ENCODE measurements at regions not wholly inside any gene's neighbourhood (a gene's known extent, or its start where the extent isn't known, plus 50 kb on each side); places are given as distances from the start of the nearest gene placed in this dataset.

DNA sequence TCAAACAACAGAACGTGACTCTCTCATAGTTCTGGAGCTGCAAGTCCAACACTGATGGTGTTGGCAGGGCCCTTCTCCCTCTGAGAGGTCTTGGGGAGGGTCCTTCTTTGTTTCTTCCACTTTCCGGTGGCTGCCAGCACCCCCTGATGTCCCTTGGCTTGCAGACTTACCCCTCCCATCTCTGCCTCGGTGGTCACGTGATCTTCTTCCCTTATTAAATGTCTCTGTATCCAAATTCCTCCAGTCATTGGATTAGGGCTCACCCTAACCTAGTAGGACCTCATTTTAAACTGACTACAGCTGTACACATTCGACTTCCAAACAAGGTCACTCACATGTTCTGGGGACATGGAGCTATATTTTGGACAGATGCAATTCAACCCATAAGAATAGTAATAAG, 780.6 kb upstream of the SALL3 start:
- H3K36me3 ChIP-seq (replicated peaks in 1 of 2; ENCODE audit: control insufficient read depth in 1 of 2, insufficient read depth in 2 of 2, low read length in 2 of 2): no peaks in the 10 kb centered on the region
- H3K4me2 ChIP-seq (ENCODE audit: low read depth, low read length): no peak overlapping the region
- H4K20me1 ChIP-seq (ENCODE audit: insufficient read depth, low read length): no peaks in the 10 kb centered on the region
- H3K9me3 ChIP-seq (ENCODE audit: low read length): no peaks in the 10 kb centered on the region
- no peaks in the 10 kb centered on the region for H3K79me2 ChIP-seq (ENCODE audit: insufficient read depth, low read length)
- BruUV-seq (replicated peaks): no TSS peak
- no peak overlapping the region for H3K4me3 ChIP-seq (replicated peaks in 1 of 3; ENCODE audit: insufficient read depth in 1 of 3, low read depth in 2 of 3, low read length in 3 of 3)
- ChIA-PET POLR2A (no interaction called here), CTCF (ENCODE audit: low intra/inter-chr PET ratio, low total read pairs) (no interaction called here)
- in situ Hi-C loops (cut with HindIII; ENCODE audit: extremely low pct_ligation_motif_present, low pct_unique_long_range_greater_than_20kb) (no loop called here), intact Hi-C loops (cut with micrococcal nuclease; ENCODE audit: unreplicated experiment) (no loop called here)
- FAIRE-seq: no peak
- WGBS (ENCODE audit: low lambda C conversion rate): 0% methylated on average over 4 of the region's 5 CpGs
- H3K4me1 ChIP-seq (ENCODE audit: insufficient read depth, low read length): no peaks in the 10 kb centered on the region
- no peak for DNase-seq (ENCODE audit: low spot score)
- no peak overlapping the region for H2AFZ ChIP-seq (ENCODE audit: low read length)
- TF ChIP-seq SYNCRIP (IDR thresholded peaks at IDR 0.05; ENCODE audit: insufficient read depth, low read depth, low read length) (no peak), RAD51 (IDR thresholded peaks at IDR 0.05; ENCODE audit: borderline replicate concordance) (peak; percentile 82; the same call in 1 of the 2 replicates)
- TF ChIP-seq, protein P1, sequence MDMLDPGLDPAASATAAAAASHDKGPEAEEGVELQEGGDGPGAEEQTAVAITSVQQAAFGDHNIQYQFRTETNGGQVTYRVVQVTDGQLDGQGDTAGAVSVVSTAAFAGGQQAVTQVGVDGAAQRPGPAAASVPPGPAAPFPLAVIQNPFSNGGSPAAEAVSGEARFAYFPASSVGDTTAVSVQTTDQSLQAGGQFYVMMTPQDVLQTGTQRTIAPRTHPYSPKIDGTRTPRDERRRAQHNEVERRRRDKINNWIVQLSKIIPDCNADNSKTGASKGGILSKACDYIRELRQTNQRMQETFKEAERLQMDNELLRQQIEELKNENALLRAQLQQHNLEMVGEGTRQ (IDR thresholded peaks at IDR 0.05; ENCODE audit: low read depth, low read length): peak; percentile 45
- TF ChIP-seq, protein P1 (CRISPR knock-in tag; IDR thresholded peaks at IDR 0.05; ENCODE audit: borderline replicate concordance): no peak
- ATAC-seq: no peak
- H3K9ac ChIP-seq (ENCODE audit: insufficient read depth, low read depth, low read length): no peak overlapping the region
- no peak overlapping the region for H3K27ac ChIP-seq (ENCODE audit: extremely low read length, insufficient read depth, low read length)
- no peaks in the 10 kb centered on the region; a peak in 1 of 5 replicates for H3K27me3 ChIP-seq (ENCODE audit: control insufficient read depth in 1 of 2, insufficient read depth in 2 of 2, low read length in 2 of 2)

DNA sequence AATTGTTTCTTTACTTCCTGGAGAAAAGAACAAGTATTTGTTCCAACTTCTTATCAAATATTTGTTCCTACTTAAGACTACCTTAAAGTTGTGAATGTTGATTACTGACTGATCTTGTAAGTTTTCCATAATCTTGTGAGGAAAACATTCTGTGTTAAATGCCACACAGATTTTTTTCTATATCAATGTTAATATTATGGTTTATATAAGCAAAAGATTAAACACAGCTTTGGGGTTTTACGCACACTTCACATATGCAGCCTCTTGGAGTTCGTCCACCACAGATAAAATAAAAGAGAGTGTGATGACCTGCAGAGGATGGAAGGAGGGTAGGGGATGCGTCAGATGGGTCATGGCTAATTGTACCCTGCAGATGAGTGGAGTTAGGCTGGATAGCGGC, 780.0 kb upstream of the SALL3 start:
- Histone ChIP-seq H3K4me2 (ENCODE audit: low read depth, low read length) (no peak overlapping the region), H3K79me2 (ENCODE audit: insufficient read depth, low read length) (no peaks in the 10 kb centered on the region), H3K9me3 (ENCODE audit: low read length) (no peaks in the 10 kb centered on the region), H3K4me1 (ENCODE audit: insufficient read depth, low read length) (no peaks in the 10 kb centered on the region), H3K27me3 (ENCODE audit: control insufficient read depth in 1 of 2, insufficient read depth in 2 of 2, low read length in 2 of 2) (no peaks in the 10 kb centered on the region; a peak in 1 of 5 replicates), H3K27ac (ENCODE audit: extremely low read length, insufficient read depth, low read length) (no peak overlapping the region), H3K4me3 (replicated peaks in 1 of 3; ENCODE audit: insufficient read depth in 1 of 3, low read depth in 2 of 3, low read length in 3 of 3) (no peak overlapping the region), H3K36me3 (replicated peaks in 1 of 2; ENCODE audit: control insufficient read depth in 1 of 2, insufficient read depth in 2 of 2, low read length in 2 of 2) (no peaks in the 10 kb centered on the region), H4K20me1 (ENCODE audit: insufficient read depth, low read length) (no peaks in the 10 kb centered on the region), H3K9ac (ENCODE audit: insufficient read depth, low read depth, low read length) (no peak overlapping the region), H2AFZ (ENCODE audit: low read length) (no peak overlapping the region)
- no peak for FAIRE-seq
- POLR2A ChIA-PET: no interaction called here
- BruUV-seq (replicated peaks): no TSS peak
- 22% methylated on average over 4 of the region's 4 CpGs for WGBS (ENCODE audit: low lambda C conversion rate)
- intact Hi-C loops (cut with micrococcal nuclease; ENCODE audit: unreplicated experiment) (no loop called here), in situ Hi-C loops (cut with HindIII; ENCODE audit: extremely low pct_ligation_motif_present, low pct_unique_long_range_greater_than_20kb) (no loop called here)
- no peak for DNase-seq (ENCODE audit: low spot score)
- CTCF ChIA-PET (ENCODE audit: low intra/inter-chr PET ratio, low total read pairs): no interaction called here
- no peak for ATAC-seq
- TF ChIP-seq ZMYM4 (CRISPR knock-in tag; IDR thresholded peaks at IDR 0.05) (no peak), MTF2 (CRISPR knock-in tag; IDR thresholded peaks at IDR 0.05; ENCODE audit: borderline replicate concordance) (no peak), FOXA1 (IDR thresholded peaks at IDR 0.05) (no peak), FOXA1 (CRISPR knock-in tag; IDR thresholded peaks at IDR 0.05) (no peak), ZKSCAN1 (IDR thresholded peaks at IDR 0.05; ENCODE audit: low read length) (no peak), ZNF34 (CRISPR knock-in tag; IDR thresholded peaks at IDR 0.05; ENCODE audit: borderline replicate concordance) (no peak), THYN1 (CRISPR knock-in tag; IDR thresholded peaks at IDR 0.05; ENCODE audit: borderline replicate concordance, low read depth) (no peak), KLF16 (CRISPR knock-in tag; IDR thresholded peaks at IDR 0.05) (no peak), SMAD1 (CRISPR knock-in tag; IDR thresholded peaks at IDR 0.05; ENCODE audit: borderline replicate concordance, low read depth) (no peak), AKAP8 (CRISPR knock-in tag; IDR thresholded peaks at IDR 0.05) (no peak)
- TF ChIP-seq, protein P2, sequence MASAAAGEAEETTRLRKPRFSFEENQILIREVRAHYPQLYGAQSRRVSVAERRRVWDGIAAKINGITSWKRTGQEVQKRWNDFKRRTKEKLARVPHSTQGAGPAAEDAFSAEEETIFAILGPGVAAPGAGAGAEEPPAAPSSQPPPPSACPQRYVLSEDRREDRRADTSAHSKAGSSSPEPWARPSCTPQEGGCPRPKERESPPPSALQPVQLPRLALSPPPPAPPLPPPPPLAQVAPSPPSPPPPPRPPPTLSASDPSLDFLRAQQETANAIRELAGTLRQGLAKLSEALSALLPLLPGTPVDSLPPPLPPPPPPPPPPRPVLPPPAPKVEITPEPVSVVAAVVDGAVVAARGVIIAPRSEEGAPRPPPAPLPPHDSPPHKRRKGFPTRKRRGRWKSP (CRISPR knock-in tag; IDR thresholded peaks at IDR 0.05): no peak
- TF ChIP-seq, protein P3, sequence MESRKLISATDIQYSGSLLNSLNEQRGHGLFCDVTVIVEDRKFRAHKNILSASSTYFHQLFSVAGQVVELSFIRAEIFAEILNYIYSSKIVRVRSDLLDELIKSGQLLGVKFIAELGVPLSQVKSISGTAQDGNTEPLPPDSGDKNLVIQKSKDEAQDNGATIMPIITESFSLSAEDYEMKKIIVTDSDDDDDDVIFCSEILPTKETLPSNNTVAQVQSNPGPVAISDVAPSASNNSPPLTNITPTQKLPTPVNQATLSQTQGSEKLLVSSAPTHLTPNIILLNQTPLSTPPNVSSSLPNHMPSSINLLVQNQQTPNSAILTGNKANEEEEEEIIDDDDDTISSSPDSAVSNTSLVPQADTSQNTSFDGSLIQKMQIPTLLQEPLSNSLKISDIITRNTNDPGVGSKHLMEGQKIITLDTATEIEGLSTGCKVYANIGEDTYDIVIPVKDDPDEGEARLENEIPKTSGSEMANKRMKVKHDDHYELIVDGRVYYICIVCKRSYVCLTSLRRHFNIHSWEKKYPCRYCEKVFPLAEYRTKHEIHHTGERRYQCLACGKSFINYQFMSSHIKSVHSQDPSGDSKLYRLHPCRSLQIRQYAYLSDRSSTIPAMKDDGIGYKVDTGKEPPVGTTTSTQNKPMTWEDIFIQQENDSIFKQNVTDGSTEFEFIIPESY (CRISPR knock-in tag; IDR thresholded peaks at IDR 0.05): no peak

Data from HepG2 (cell line).